NB4 (cell line): ENCODE measurements at regions not wholly inside any gene's neighbourhood (a gene's known extent, or its start where the extent isn't known, plus 50 kb on each side); places are given as distances from the start of the nearest gene placed in this dataset.

ENCODE experiments used
- CTCF ChIP-seq: IDR thresholded peaks from one replicate; pipeline ENCODE4 v1.5.1; 2012; ENCODE audit warnings: low read depth, low read length
- MAX ChIP-seq: IDR thresholded peaks from 2 replicates; pipeline ENCODE4 v1.6.1; 2011; ENCODE audit warnings: low read depth, low read length
- POLR2A ChIP-seq: IDR thresholded peaks from 2 replicates; pipeline ENCODE4 v1.6.1; 2011; ENCODE audit warnings: mild to moderate bottlenecking; ENCODE audit not compliant: insufficient read length; ENCODE audit errors: extremely low read depth

- TF ChIP-seq POLR2A (no peak), CTCF (no peak), MAX (no peak)
These were observed 1881.7 kb downstream of the PCDH7 start for GRCh38 chr4:32601848-32602247.
